K562 (cell line): ENCODE measurements at regions not wholly inside any gene's neighbourhood (a gene's known extent, or its start where the extent isn't known, plus 50 kb on each side); places are given as distances from the start of the nearest gene placed in this dataset.
A peak's percentile ranks its signal among the peaks of the same experiment; 100 is the strongest.

Experiments
- ATAC-seq: fragments of 200-7000 bp; cut with Tn5 transposase; 3 replicates; pipeline ENCODE4 v1.9.1; 2020; ENCODE audit warnings: moderate library complexity
- BruUV-seq: library from RNA; stranded (reverse); fragments of 400-500 nt; replicated peaks from 2 replicates; lab custom pipeline; 2021; lab: Mats Ljungman, UMichigan
- CTCF ChIA-PET: fragments of 300-600 bp; formaldehyde crosslinking; extraction: SDS; loops from one replicate; lab custom pipeline; 2021; ENCODE audit warnings: low intra/inter-chr PET ratio; lab: Yijun Ruan, JAX
- POLR2A ChIA-PET: fragments of 300-600, 350-650 bp; sonication (Branson Sonifier 250); formaldehyde crosslinking; extraction: SDS; loops from one replicate; lab custom pipeline; 2021; ENCODE audit warnings: antibody characterized with exemption, inconsistent platforms; lab: Yijun Ruan, JAX
- DNase-seq, 4 experiments: peaks; one replicate each; pipeline versions ENCODE4 v3.0.0 to v3.0.0-alpha.2; 2011 to 2018; ENCODE audit warnings: low spot score in 3 of 4, mixed read lengths in 3 of 4; ENCODE audit errors: extremely low read depth in 1 of 4
- FAIRE-seq: peaks from 2 replicates; lab custom pipeline; 2011; peaks lifted over from hg19 to GRCh38; lab: Jason Lieb, UNC
- H2AFZ ChIP-seq: 2 replicates; pipeline ENCODE4 v1.6.0; 2011; ENCODE audit warnings: low read depth, low read length, control low read depth, inconsistent platforms
- H3K27ac ChIP-seq: fragments of 200-600 bp; 3 replicates; pipeline ENCODE4 v1.8.0; 2011; ENCODE audit warnings: low read depth, mild to moderate bottlenecking, control low read depth, inconsistent platforms, low read length, moderate library complexity, mixed read lengths; ENCODE audit errors: extremely low read depth
- H3K27me3 ChIP-seq, 2 experiments: fragments of 300-600 bp in 1 of 2; 2 replicates in 1 of 2; 3 replicates in 1 of 2; pipeline versions ENCODE4 v1.6.0 to v1.8.0; 2011; ENCODE audit warnings: inconsistent platforms in 2 of 2, low read length in 2 of 2, mild to moderate bottlenecking in 1 of 2, mixed read lengths in 1 of 2, moderate library complexity in 1 of 2; ENCODE audit not compliant: control insufficient read depth in 2 of 2, insufficient read depth in 2 of 2
- H3K36me3 ChIP-seq: fragments of 300-600 bp; 3 replicates; pipeline ENCODE4 v1.8.0; 2011; ENCODE audit warnings: mild to moderate bottlenecking, low read length, inconsistent platforms; ENCODE audit not compliant: control insufficient read depth, insufficient read depth
- H3K4me1 ChIP-seq, 2 experiments: fragments of 200-600 bp in 1 of 2; replicated peaks in 1 of 2; 2 replicates in 1 of 2; 3 replicates in 1 of 2; pipeline versions ENCODE4 v1.5.1 to v1.8.0; 2011; ENCODE audit warnings: inconsistent platforms in 2 of 2, low read length in 2 of 2, mild to moderate bottlenecking in 1 of 2, mixed read lengths in 1 of 2, moderate library complexity in 1 of 2; ENCODE audit not compliant: control insufficient read depth in 2 of 2, insufficient read depth in 2 of 2
- H3K4me2 ChIP-seq: 2 replicates; pipeline ENCODE4 v1.6.1; 2011; ENCODE audit warnings: low read length, control low read depth, inconsistent platforms, mixed read lengths; ENCODE audit not compliant: insufficient read depth
- H3K4me3 ChIP-seq: fragments of 200-600 bp; sonication (generic), shearing (Covaris generic); 2 replicates; pipeline ENCODE4 v1.5.1; 2016; ENCODE audit warnings: control low read depth, inconsistent platforms
- H3K79me2 ChIP-seq: fragments of 200-600 bp; 3 replicates; pipeline ENCODE4 v1.8.0; 2011; ENCODE audit warnings: low read length, inconsistent platforms; ENCODE audit not compliant: control insufficient read depth, insufficient read depth
- H3K9ac ChIP-seq, 2 experiments: 2 replicates each; pipeline versions ENCODE4 v1.6.0 to v1.6.1; 2011; ENCODE audit warnings: low read depth in 2 of 2, low read length in 2 of 2, control low read depth in 1 of 2, inconsistent platforms in 1 of 2, mild to moderate bottlenecking in 1 of 2, mixed read lengths in 1 of 2; ENCODE audit not compliant: insufficient read depth in 1 of 2
- H3K9me1 ChIP-seq: one replicate; pipeline ENCODE4 v1.6.0; 2011; ENCODE audit warnings: inconsistent platforms, mild to moderate bottlenecking, low read length, moderate library complexity; ENCODE audit not compliant: control insufficient read depth, insufficient read depth
- H3K9me3 ChIP-seq: replicated peaks from 2 replicates; pipeline ENCODE4 v1.5.1; 2011; ENCODE audit warnings: low read depth, low read length, inconsistent platforms; ENCODE audit not compliant: control insufficient read depth, insufficient read depth
- H4K20me1 ChIP-seq: replicated peaks from 2 replicates; pipeline ENCODE4 v1.6.1; 2011; ENCODE audit warnings: low read length, inconsistent platforms, mixed read lengths; ENCODE audit not compliant: control insufficient read depth, insufficient read depth
- ATF3 ChIP-seq, 2 experiments: fragments of 450-650 bp in 1 of 2; sonication (generic) in 1 of 2; formaldehyde crosslinking in 1 of 2; IDR thresholded peaks in 1 of 2; conservative IDR thresholded peaks in 1 of 2; 2 replicates each; pipeline versions ENCODE4 v1.6.1 to v1.8.1; 2016 to 2023; ENCODE audit warnings: mild to moderate bottlenecking in 2 of 2, moderate library complexity in 2 of 2, inconsistent platforms in 1 of 2, missing genetic modification reagents in 1 of 2
- CBFA2T2 ChIP-seq: fragments of 450-650 bp; conservative IDR thresholded peaks from 2 replicates; pipeline ENCODE4 v1.6.1; 2017; ENCODE audit warnings: mild to moderate bottlenecking
- CBX1 ChIP-seq: sonication (generic); IDR thresholded peaks from 2 replicates; pipeline ENCODE4 v1.6.1; 2016; ENCODE audit warnings: antibody characterized with exemption, low read depth, mild to moderate bottlenecking
- CTBP1 ChIP-seq: fragments of 450-650 bp; IDR thresholded peaks from 2 replicates; pipeline ENCODE4 v1.6.1; 2016; ENCODE audit warnings: borderline replicate concordance
- DNMT1 ChIP-seq: fragments of 450-650 bp; IDR thresholded peaks from 2 replicates; pipeline ENCODE4 v1.6.1; 2016; ENCODE audit warnings: antibody characterized with exemption, mild to moderate bottlenecking
- ELF4 ChIP-seq: fragments of 450-650 bp; formaldehyde crosslinking; IDR thresholded peaks from 2 replicates; pipeline ENCODE4 v1.4.0; 2022; ENCODE audit warnings: missing genetic modification characterization
- JUN ChIP-seq, 2 experiments: sonication (generic) in 1 of 2; formaldehyde crosslinking in 1 of 2; IDR thresholded peaks; 2 replicates each; pipeline versions ENCODE4 v1.6.1 to v1.8.0; 2012 to 2022; ENCODE audit warnings: borderline replicate concordance in 2 of 2, mild to moderate bottlenecking in 2 of 2, improper control_type of control experiment in 1 of 2, low read depth in 1 of 2, low read length in 1 of 2, missing genetic modification reagents in 1 of 2
- JUND ChIP-seq, 2 experiments: IDR thresholded peaks; 2 replicates in 1 of 2; 3 replicates in 1 of 2; pipeline ENCODE4 v1.6.1; 2011; ENCODE audit warnings: borderline replicate concordance in 2 of 2, low read depth in 2 of 2, low read length in 2 of 2, improper control_type of control experiment in 1 of 2, missing biosample characterization in 1 of 2, missing genetic modification characterization in 1 of 2, missing genetic modification reagents in 1 of 2
- LCOR ChIP-seq: sonication (generic); formaldehyde crosslinking; IDR thresholded peaks from 2 replicates; pipeline ENCODE4 v1.8.0; 2022; ENCODE audit warnings: mild to moderate bottlenecking, missing genetic modification reagents
- MECOM ChIP-seq: fragments of 250-450 bp; sonication (Bioruptor Pico); IDR thresholded peaks from 2 replicates; pipeline ENCODE4 v1.8.0; 2022; ENCODE audit warnings: inconsistent platforms
- NR2F6 ChIP-seq: fragments of 450-650 bp; formaldehyde crosslinking; IDR thresholded peaks from 2 replicates; pipeline ENCODE4 v1.4.0; 2020; ENCODE audit warnings: mild to moderate bottlenecking
- RBBP5 ChIP-seq: fragments of 200-600 bp; sonication (generic); IDR thresholded peaks from 2 replicates; pipeline ENCODE4 v1.6.1; 2012; ENCODE audit warnings: borderline replicate concordance, mild to moderate bottlenecking, low read length, control low read depth, inconsistent platforms; ENCODE audit not compliant: insufficient read depth, poor library complexity, severe bottlenecking
- SAP30 ChIP-seq: fragments of 200-600 bp; sonication (generic); IDR thresholded peaks from 2 replicates; pipeline ENCODE4 v1.6.1; 2012; ENCODE audit warnings: borderline replicate concordance, low read depth, mild to moderate bottlenecking, moderate library complexity, low read length, control low read depth, inconsistent platforms; ENCODE audit not compliant: insufficient read depth, poor library complexity, severe bottlenecking
- SRSF3 ChIP-seq: fragments of 200-400 bp; formaldehyde crosslinking; IDR thresholded peaks from 2 replicates; pipeline ENCODE4 v1.6.1; 2016; ENCODE audit warnings: mild to moderate bottlenecking, low read length, moderate library complexity; ENCODE audit not compliant: insufficient read depth
- ZC3H4 ChIP-seq: sonication (generic); formaldehyde crosslinking; IDR thresholded peaks from 2 replicates; pipeline ENCODE4 v1.9.0; 2021; ENCODE audit warnings: missing genetic modification reagents, borderline replicate concordance
- ZC3H8 ChIP-seq: fragments of 450-650 bp; IDR thresholded peaks from 2 replicates; pipeline ENCODE4 v1.6.1; 2017
- ZNF395 ChIP-seq: fragments of 200-800 bp; sonication (Bioruptor generic); IDR thresholded peaks from 2 replicates; pipeline ENCODE4 v1.6.1; 2017; ENCODE audit warnings: missing genetic modification characterization, missing compliant biosample characterization
- ZNF766 ChIP-seq: fragments of 200-800 bp; sonication (Bioruptor generic); conservative IDR thresholded peaks from 2 replicates; pipeline ENCODE4 v1.6.1; 2016; ENCODE audit warnings: missing genetic modification characterization, missing compliant biosample characterization
- WGBS: fragments of 100-300 bp; shearing (Covaris generic); methylation state at CpG from one replicate; pipeline ENCODE4 v1.1.6; 2016; ENCODE audit warnings: low coverage, mixed read lengths; ENCODE audit not compliant: insufficient coverage; ENCODE audit errors: missing lambda C conversion rate; 5-methylcytosine and 5-hydroxymethylcytosine counted together
- in situ Hi-C: fragments of 300-500 bp; cut with MboI; formaldehyde crosslinking; loops from 4 replicates; pipeline ENCODE4 v1.15.0; 2018; ENCODE audit warnings: inconsistent platforms, mixed read lengths
- intact Hi-C: fragments of 100-400 bp; cut with micrococcal nuclease; formaldehyde crosslinking; loops from 2 replicates; pipeline ENCODE4 v1.14.2; 2022

GRCh38 chr12:124436366-124436765 is 131.0 kb downstream of the NCOR2 start:
- ATAC-seq (peak; percentile 66), DNase-seq (peak in 3 of 4 experiments; percentile 17 to 47 (median 40)), FAIRE-seq (no peak)
- no peaks in the 10 kb centered on the region for H3K79me2 ChIP-seq
- 0 out of 2 replicates have a peak, but pooled peaks cover 1% of the 10 kb centered on the region for H3K9me3 ChIP-seq
- in situ Hi-C loops (no loop called here), intact Hi-C loops (no loop called here)
- no peaks in the 10 kb centered on the region for H3K9me1 ChIP-seq
- WGBS: 82% methylated on average over 7 of the region's 8 CpGs
- no peak overlapping the region for H3K27ac ChIP-seq
- peaks cover 0 to 26% of the 10 kb centered on the region in 2 experiments; a peak in 2 of 5 replicates for H3K4me1 ChIP-seq
- BruUV-seq: no TSS peak
- no peak overlapping the region for H3K4me3 ChIP-seq
- no peak overlapping the region for H2AFZ ChIP-seq
- no peaks in the 10 kb centered on the region for H3K27me3 ChIP-seq
- peaks cover 19% of the 10 kb centered on the region; the same call in 1 of the 3 replicates for H3K36me3 ChIP-seq
- no peaks in the 10 kb centered on the region; the same call in 1 of the 2 replicates for H4K20me1 ChIP-seq
- H3K9ac ChIP-seq: no peak overlapping the region
- ChIA-PET CTCF (no interaction called here), POLR2A (no interaction called here)
- no peak overlapping the region for H3K4me2 ChIP-seq
- no peak for TF ChIP-seq MECOM
- TF ChIP-seq JUN (IDR thresholded peaks at IDR 0.05; ENCODE audit: borderline replicate concordance, low read depth, low read length): 0 out of 2 replicates have a peak, but pooled peaks have one; percentile 40
- TF ChIP-seq JUN (CRISPR knock-in tag; IDR thresholded peaks at IDR 0.05; ENCODE audit: borderline replicate concordance): no peak
- no peak for TF ChIP-seq DNMT1
- peak; percentile 62 for TF ChIP-seq JUND (IDR thresholded peaks at IDR 0.05; ENCODE audit: borderline replicate concordance, low read depth, low read length)
- peak; percentile 50; the same call in 1 of the 3 replicates for TF ChIP-seq JUND (tag; IDR thresholded peaks at IDR 0.05; ENCODE audit: borderline replicate concordance, low read depth, low read length)
- no peak for TF ChIP-seq CBFA2T2
- TF ChIP-seq CTBP1: peak; percentile 29; the same call in 1 of the 2 replicates
- no peak for TF ChIP-seq ZC3H8
- TF ChIP-seq ELF4 (CRISPR knock-in tag): no peak
- TF ChIP-seq SAP30: no peak
- no peak for TF ChIP-seq NR2F6 (CRISPR knock-in tag)
- TF ChIP-seq SRSF3: no peak
- no peak for TF ChIP-seq CBX1
- no peak for TF ChIP-seq LCOR (CRISPR knock-in tag)
- peak; percentile 75 for TF ChIP-seq ATF3 (IDR thresholded peaks at IDR 0.05)
- TF ChIP-seq ATF3 (CRISPR knock-in tag; conservative IDR thresholded peaks at IDR 0.05): no peak
- no peak for TF ChIP-seq ZC3H4
- TF ChIP-seq ZNF395 (CRISPR knock-in tag): no peak
- no peak for TF ChIP-seq RBBP5
- TF ChIP-seq ZNF766: no peak
